ENCODE measurements at regions not wholly inside any gene's neighbourhood (a gene's known extent, or its start where the extent isn't known, plus 50 kb on each side); places are given as distances from the start of the nearest gene placed in this dataset.

- DNase-seq (ENCODE audit: low spot score in 2 of 2), result no peak
- Histone ChIP-seq H3K4me1 (no peaks in the 10 kb centered on the region), H3K27me3 (no peaks in the 10 kb centered on the region), H3K9me3 (no peaks in the 10 kb centered on the region), H3K4me3 (no peak overlapping the region), H3K27ac (no peak overlapping the region), H3K36me3 (no peaks in the 10 kb centered on the region)
- no peak for TF ChIP-seq POLR2A (IDR thresholded peaks at IDR 0.05)
- no peak for TF ChIP-seq CTCF (IDR thresholded peaks at IDR 0.05)
- TF ChIP-seq POLR2AphosphoS5 (IDR thresholded peaks at IDR 0.05), result no peak
- intact Hi-C loops (cut with DNase I; ENCODE audit: low total_unique reads), result no loop called here
These were observed 271.4 kb downstream of the POLR1F start for GRCh38 chr7:19437446-19437845.

GRCh38 chr7:19427944-19428343 is 280.9 kb downstream of the POLR1F start:
- intact Hi-C loops (cut with DNase I; ENCODE audit: low total_unique reads), result no loop called here

GRCh38 chr7:19421861-19422260 is 276.6 kb upstream of the FERD3L start:
- Histone ChIP-seq H3K4me1 (no peaks in the 10 kb centered on the region), H3K9me3 (no peaks in the 10 kb centered on the region), H3K4me3 (no peak overlapping the region), H3K36me3 (no peaks in the 10 kb centered on the region), H3K27me3 (no peaks in the 10 kb centered on the region), H3K27ac (no peak overlapping the region)
- DNase-seq (ENCODE audit: low spot score in 2 of 2), result no peak
- TF ChIP-seq CTCF (IDR thresholded peaks at IDR 0.05) (no peak), POLR2A (IDR thresholded peaks at IDR 0.05) (no peak), POLR2AphosphoS5 (IDR thresholded peaks at IDR 0.05) (no peak)
- intact Hi-C loops (cut with DNase I; ENCODE audit: low total_unique reads), result no loop called here

More at GRCh38 chr7:19427944-19428343, 280.9 kb downstream of the POLR1F start:
- no peak overlapping the region for H3K4me3 ChIP-seq
- no peak for DNase-seq (ENCODE audit: low spot score in 2 of 2)
- H3K27me3 ChIP-seq, result no peaks in the 10 kb centered on the region
- H3K27ac ChIP-seq, result no peak overlapping the region
- H3K4me1 ChIP-seq, result no peaks in the 10 kb centered on the region
- no peak for TF ChIP-seq POLR2AphosphoS5 (IDR thresholded peaks at IDR 0.05)
- TF ChIP-seq CTCF (IDR thresholded peaks at IDR 0.05), result no peak
- H3K9me3 ChIP-seq, result no peaks in the 10 kb centered on the region
- H3K36me3 ChIP-seq, result no peaks in the 10 kb centered on the region

GRCh38 chr7:19417231-19417630 is 272.0 kb upstream of the FERD3L start:
- Histone ChIP-seq H3K9me3 (no peaks in the 10 kb centered on the region), H3K27me3 (no peaks in the 10 kb centered on the region), H3K4me3 (no peak overlapping the region), H3K27ac (no peak overlapping the region), H3K4me1 (no peaks in the 10 kb centered on the region), H3K36me3 (no peaks in the 10 kb centered on the region)
- no peak for DNase-seq (ENCODE audit: low spot score in 2 of 2)
- intact Hi-C loops (cut with DNase I; ENCODE audit: low total_unique reads), result no loop called here
- TF ChIP-seq CTCF (IDR thresholded peaks at IDR 0.05) (no peak), POLR2AphosphoS5 (IDR thresholded peaks at IDR 0.05) (no peak), POLR2A (IDR thresholded peaks at IDR 0.05) (no peak)

GRCh38 chr7:19415123-19415522 is 269.9 kb upstream of the FERD3L start:
- H3K4me1 ChIP-seq, result no peaks in the 10 kb centered on the region
- H3K9me3 ChIP-seq, result no peaks in the 10 kb centered on the region
- no peak overlapping the region for H3K27ac ChIP-seq
- no peaks in the 10 kb centered on the region for H3K36me3 ChIP-seq
- H3K4me3 ChIP-seq, result no peak overlapping the region
- no peaks in the 10 kb centered on the region for H3K27me3 ChIP-seq
- DNase-seq (ENCODE audit: low spot score in 2 of 2), result no peak
- intact Hi-C loops (cut with DNase I; ENCODE audit: low total_unique reads), result no loop called here
- TF ChIP-seq POLR2A (IDR thresholded peaks at IDR 0.05) (no peak), POLR2AphosphoS5 (IDR thresholded peaks at IDR 0.05) (no peak), CTCF (IDR thresholded peaks at IDR 0.05) (no peak)

All from breast epithelium (tissue), 4 donors.